GM12878 (cell line): ENCODE measurements at regions not wholly inside any gene's neighbourhood (a gene's known extent, or its start where the extent isn't known, plus 50 kb on each side); places are given as distances from the start of the nearest gene placed in this dataset.
A peak's percentile ranks its signal among the peaks of the same experiment; 100 is the strongest.

Experiments
- ATF7 ChIP-seq: fragments of 450-650 bp; IDR thresholded peaks from 2 replicates; pipeline ENCODE4 v1.6.1; 2016; ENCODE audit warnings: low read depth, mild to moderate bottlenecking
- BHLHE40 ChIP-seq, 2 experiments: fragments of 450-650 bp in 1 of 2; IDR thresholded peaks; 2 replicates each; pipeline ENCODE4 v1.6.1; 2011 to 2017; ENCODE audit warnings: low read depth in 2 of 2, borderline replicate concordance in 1 of 2, improper control_type of control experiment in 1 of 2, low read length in 1 of 2, mild to moderate bottlenecking in 1 of 2
- CEBPB ChIP-seq, 2 experiments: fragments of 150-350 bp in 1 of 2; IDR thresholded peaks; 2 replicates each; pipeline ENCODE4 v1.6.1; 2012 to 2014; ENCODE audit warnings: low read depth in 2 of 2, low read length in 2 of 2, borderline replicate concordance in 1 of 2, inconsistent platforms in 1 of 2
- CHD4 ChIP-seq: fragments of 200-600 bp; sonication (generic); IDR thresholded peaks from 2 replicates; pipeline ENCODE4 v1.6.1; 2016; ENCODE audit warnings: mild to moderate bottlenecking
- CUX1 ChIP-seq: IDR thresholded peaks from 2 replicates; pipeline ENCODE4 v1.6.1; 2012; ENCODE audit warnings: improper control_type of control experiment, low read depth, low read length; ENCODE audit not compliant: insufficient replicate concordance
- FOXM1 ChIP-seq: IDR thresholded peaks from 2 replicates; pipeline ENCODE4 v1.6.1; 2012; ENCODE audit warnings: low read depth, mild to moderate bottlenecking, inconsistent platforms, low read length, moderate library complexity
- IKZF1 ChIP-seq: fragments of 450-650 bp; conservative IDR thresholded peaks from 2 replicates; pipeline ENCODE4 v1.6.1; 2017; ENCODE audit warnings: antibody characterized with exemption, mild to moderate bottlenecking
- LARP7 ChIP-seq: fragments of 450-650 bp; IDR thresholded peaks from 2 replicates; pipeline ENCODE4 v1.6.1; 2017; ENCODE audit warnings: mild to moderate bottlenecking
- MAX ChIP-seq: IDR thresholded peaks from 2 replicates; pipeline ENCODE4 v1.6.1; 2012; ENCODE audit warnings: low read depth, low read length, improper control_type of control experiment
- NR2F1 ChIP-seq: fragments of 450-650 bp; conservative IDR thresholded peaks from 2 replicates; pipeline ENCODE4 v1.6.1; 2017; ENCODE audit warnings: mild to moderate bottlenecking
- PBX3 ChIP-seq: IDR thresholded peaks from 2 replicates; pipeline ENCODE4 v1.6.1; 2011; ENCODE audit warnings: mild to moderate bottlenecking, low read depth, low read length, moderate library complexity; ENCODE audit not compliant: insufficient replicate concordance
- RAD21 ChIP-seq: IDR thresholded peaks from 2 replicates; pipeline ENCODE4 v1.6.1; 2011; ENCODE audit warnings: mild to moderate bottlenecking, low read depth, low read length, moderate library complexity; ENCODE audit not compliant: insufficient read depth
- RBBP5 ChIP-seq: fragments of 200-600 bp; sonication (generic); conservative IDR thresholded peaks from 2 replicates; pipeline ENCODE4 v1.6.1; 2016
- RFX5 ChIP-seq: IDR thresholded peaks from 2 replicates; pipeline ENCODE4 v1.6.1; 2011; ENCODE audit warnings: low read depth, low read length, improper control_type of control experiment
- SMARCA5 ChIP-seq: fragments of 450-650 bp; IDR thresholded peaks from 2 replicates; pipeline ENCODE4 v1.6.1; 2017; ENCODE audit warnings: mild to moderate bottlenecking
- TAF1 ChIP-seq: IDR thresholded peaks from 2 replicates; pipeline ENCODE4 v1.6.1; 2011; ENCODE audit warnings: mild to moderate bottlenecking, low read depth, low read length, borderline replicate concordance
- TCF3 ChIP-seq: IDR thresholded peaks from 2 replicates; pipeline ENCODE4 v1.6.1; 2012; ENCODE audit warnings: low read depth, mild to moderate bottlenecking, low read length, borderline replicate concordance; ENCODE audit not compliant: insufficient read depth
- WRNIP1 ChIP-seq: IDR thresholded peaks from 2 replicates; pipeline ENCODE4 v1.6.1; 2011; ENCODE audit warnings: low read depth, low read length, improper control_type of control experiment, borderline replicate concordance
- YY1 ChIP-seq: IDR thresholded peaks from 2 replicates; pipeline ENCODE4 v1.6.1; 2011; ENCODE audit warnings: low read depth, mild to moderate bottlenecking, low read length
- ZZZ3 ChIP-seq: IDR thresholded peaks from 2 replicates; pipeline ENCODE4 v1.6.1; 2011; ENCODE audit warnings: low read depth; ENCODE audit not compliant: control insufficient read depth, insufficient read length
- TF ChIP-seq, protein P1 (sequence below): fragments of 450-650 bp; IDR thresholded peaks from 2 replicates; pipeline ENCODE4 v1.6.1; 2016; ENCODE audit warnings: mild to moderate bottlenecking, moderate library complexity, borderline replicate concordance

GRCh38 chr12:83823386-83824045 is 1089.1 kb downstream of the SLC6A15 start (continued):
- peak; percentile 66; the same call in 1 of the 2 replicates for TF ChIP-seq YY1
- TF ChIP-seq, protein P1, sequence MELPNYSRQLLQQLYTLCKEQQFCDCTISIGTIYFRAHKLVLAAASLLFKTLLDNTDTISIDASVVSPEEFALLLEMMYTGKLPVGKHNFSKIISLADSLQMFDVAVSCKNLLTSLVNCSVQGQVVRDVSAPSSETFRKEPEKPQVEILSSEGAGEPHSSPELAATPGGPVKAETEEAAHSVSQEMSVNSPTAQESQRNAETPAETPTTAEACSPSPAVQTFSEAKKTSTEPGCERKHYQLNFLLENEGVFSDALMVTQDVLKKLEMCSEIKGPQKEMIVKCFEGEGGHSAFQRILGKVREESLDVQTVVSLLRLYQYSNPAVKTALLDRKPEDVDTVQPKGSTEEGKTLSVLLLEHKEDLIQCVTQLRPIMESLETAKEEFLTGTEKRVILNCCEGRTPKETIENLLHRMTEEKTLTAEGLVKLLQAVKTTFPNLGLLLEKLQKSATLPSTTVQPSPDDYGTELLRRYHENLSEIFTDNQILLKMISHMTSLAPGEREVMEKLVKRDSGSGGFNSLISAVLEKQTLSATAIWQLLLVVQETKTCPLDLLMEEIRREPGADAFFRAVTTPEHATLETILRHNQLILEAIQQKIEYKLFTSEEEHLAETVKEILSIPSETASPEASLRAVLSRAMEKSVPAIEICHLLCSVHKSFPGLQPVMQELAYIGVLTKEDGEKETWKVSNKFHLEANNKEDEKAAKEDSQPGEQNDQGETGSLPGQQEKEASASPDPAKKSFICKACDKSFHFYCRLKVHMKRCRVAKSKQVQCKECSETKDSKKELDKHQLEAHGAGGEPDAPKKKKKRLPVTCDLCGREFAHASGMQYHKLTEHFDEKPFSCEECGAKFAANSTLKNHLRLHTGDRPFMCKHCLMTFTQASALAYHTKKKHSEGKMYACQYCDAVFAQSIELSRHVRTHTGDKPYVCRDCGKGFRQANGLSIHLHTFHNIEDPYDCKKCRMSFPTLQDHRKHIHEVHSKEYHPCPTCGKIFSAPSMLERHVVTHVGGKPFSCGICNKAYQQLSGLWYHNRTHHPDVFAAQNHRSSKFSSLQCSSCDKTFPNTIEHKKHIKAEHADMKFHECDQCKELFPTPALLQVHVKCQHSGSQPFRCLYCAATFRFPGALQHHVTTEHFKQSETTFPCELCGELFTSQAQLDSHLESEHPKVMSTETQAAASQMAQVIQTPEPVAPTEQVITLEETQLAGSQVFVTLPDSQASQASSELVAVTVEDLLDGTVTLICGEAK = no peak
- no peak for TF ChIP-seq ZZZ3
- peak; percentile 79 for TF ChIP-seq RAD21
- TF ChIP-seq TCF3 = no peak
- no peak for TF ChIP-seq BHLHE40 (IDR thresholded peaks at IDR 0.05; ENCODE audit: borderline replicate concordance in 1 of 2, low read depth in 2 of 2, low read length in 1 of 2)
- TF ChIP-seq MAX = no peak
- TF ChIP-seq PBX3 = no peak
- TF ChIP-seq CEBPB (IDR thresholded peaks at IDR 0.05; ENCODE audit: borderline replicate concordance in 1 of 2, low read depth in 2 of 2, low read length in 2 of 2) = no peak
- TF ChIP-seq ATF7 = no peak
- no peak for TF ChIP-seq CHD4
- no peak for TF ChIP-seq RBBP5
- TF ChIP-seq RFX5 = no peak
- TF ChIP-seq FOXM1 = peak; percentile 20; the same call in 1 of the 2 replicates
- no peak for TF ChIP-seq LARP7
- peak; percentile 78 for TF ChIP-seq SMARCA5
- no peak for TF ChIP-seq TAF1
- TF ChIP-seq CUX1 = no peak
- TF ChIP-seq IKZF1 = no peak
- TF ChIP-seq WRNIP1 = no peak
- peak; percentile 88 for TF ChIP-seq NR2F1
